Endothelial cell of umbilical vein (primary cell): ENCODE measurements at regions not wholly inside any gene's neighbourhood (a gene's known extent, or its start where the extent isn't known, plus 50 kb on each side); places are given as distances from the start of the nearest gene placed in this dataset.

Experiments
- BruUV-seq: library from RNA; stranded (reverse); fragments of 400-500 nt; replicated peaks from 2 replicates; lab custom pipeline; 2021; lab: Mats Ljungman, UMichigan
- CTCF ChIA-PET: fragments of 300-600, 350-600 bp; sonication (Branson Sonifier 250); formaldehyde crosslinking; loops from one replicate; lab custom pipeline; 2021; ENCODE audit warnings: antibody characterized with exemption, inconsistent platforms; lab: Charles Lee
- POLR2A ChIA-PET: fragments of 300-600, 350-600 bp; sonication (Branson Sonifier 250); formaldehyde crosslinking; loops from one replicate; lab custom pipeline; 2021; ENCODE audit warnings: antibody characterized with exemption, inconsistent platforms; lab: Charles Lee
- DNase-seq: peaks from one replicate; pipeline ENCODE4 v3.0.0-alpha.2; 2011; ENCODE audit warnings: low read depth, low spot score
- FAIRE-seq: peaks from 2 replicates; lab custom pipeline; 2011; peaks lifted over from hg19 to GRCh38; lab: Jason Lieb, UNC
- H2AFZ ChIP-seq: 2 replicates; pipeline ENCODE4 v1.6.0; 2012; ENCODE audit warnings: low read depth, low read length, control low read depth, inconsistent platforms
- H3K27ac ChIP-seq: 2 replicates; pipeline ENCODE4 v1.5.1; 2011; ENCODE audit warnings: low read depth, mild to moderate bottlenecking, control low read depth, low read length, moderate library complexity; ENCODE audit not compliant: insufficient read depth
- H3K27me3 ChIP-seq, 2 experiments: 2 replicates each; pipeline versions ENCODE4 v1.6.0 to v1.6.1; 2011; ENCODE audit warnings: low read length in 2 of 2, mixed read lengths in 1 of 2; ENCODE audit not compliant: control insufficient read depth in 2 of 2, insufficient read depth in 2 of 2
- H3K36me3 ChIP-seq, 2 experiments: 2 replicates in 1 of 2; 3 replicates in 1 of 2; pipeline ENCODE4 v1.5.1; 2011; ENCODE audit warnings: low read length in 2 of 2, mild to moderate bottlenecking in 1 of 2, moderate library complexity in 1 of 2; ENCODE audit not compliant: control insufficient read depth in 2 of 2, insufficient read depth in 2 of 2; ENCODE audit errors: extremely low read depth in 1 of 2
- H3K4me1 ChIP-seq: 3 replicates; pipeline ENCODE4 v1.5.1; 2011; ENCODE audit warnings: mild to moderate bottlenecking, low read length; ENCODE audit not compliant: control insufficient read depth, insufficient read depth; ENCODE audit errors: extremely low read depth
- H3K4me2 ChIP-seq: 2 replicates; pipeline ENCODE4 v1.6.1; 2011; ENCODE audit warnings: low read length, control low read depth, mixed read lengths; ENCODE audit not compliant: insufficient read depth
- H3K4me3 ChIP-seq, 3 experiments: fragments of 200-600 bp in 1 of 3; sonication (generic), shearing (Covaris generic) in 1 of 3; replicated peaks in 1 of 3; 2 replicates each; pipeline ENCODE4 v1.5.1; 2011 to 2016; ENCODE audit warnings: control low read depth in 3 of 3, low read length in 3 of 3, mild to moderate bottlenecking in 2 of 3, inconsistent platforms in 1 of 3, low read depth in 1 of 3, moderate library complexity in 1 of 3; ENCODE audit not compliant: insufficient read depth in 1 of 3
- H3K79me2 ChIP-seq: 2 replicates; pipeline ENCODE4 v1.6.0; 2012; ENCODE audit warnings: low read length, inconsistent platforms; ENCODE audit not compliant: control insufficient read depth, insufficient read depth
- H3K9ac ChIP-seq: replicated peaks from 2 replicates; pipeline ENCODE3; 2011; ENCODE audit warnings: low read length, control low read depth; ENCODE audit not compliant: insufficient read depth; ENCODE audit errors: extremely low read depth
- H3K9me1 ChIP-seq: replicated peaks from 3 replicates; pipeline ENCODE4 v1.6.0; 2011; ENCODE audit warnings: mild to moderate bottlenecking, low read length; ENCODE audit not compliant: control insufficient read depth, insufficient read depth; ENCODE audit errors: extremely low read depth
- H3K9me3 ChIP-seq: replicated peaks from 2 replicates; pipeline ENCODE4 v1.5.1; 2012; ENCODE audit warnings: low read length, inconsistent platforms; ENCODE audit not compliant: control insufficient read depth, insufficient read depth
- H4K20me1 ChIP-seq: replicated peaks from 2 replicates; pipeline ENCODE3; 2011; ENCODE audit warnings: mild to moderate bottlenecking, low read length; ENCODE audit not compliant: control insufficient read depth, insufficient read depth; ENCODE audit errors: extremely low read depth
- CTCF ChIP-seq, 2 donors: IDR thresholded peaks; 1 replicate in 1 of 2; 2 replicates in 1 of 2; pipeline ENCODE4 v1.5.1; 2011; ENCODE audit warnings: low read length in 2 of 2, mild to moderate bottlenecking in 2 of 2, moderate library complexity in 2 of 2, control low read depth in 1 of 2, inconsistent platforms in 1 of 2, low read depth in 1 of 2; ENCODE audit not compliant: insufficient read depth in 1 of 2; ENCODE audit errors: extremely low read depth in 1 of 2
- EZH2 ChIP-seq: IDR thresholded peaks from 2 replicates; pipeline ENCODE4 v1.6.1; 2012; ENCODE audit warnings: borderline replicate concordance, low read depth, mild to moderate bottlenecking, moderate library complexity, low read length, inconsistent platforms; ENCODE audit not compliant: severe bottlenecking
- FOS ChIP-seq: IDR thresholded peaks from 2 replicates; pipeline ENCODE4 v1.6.1; 2011; ENCODE audit warnings: mild to moderate bottlenecking, low read length, moderate library complexity, borderline replicate concordance; ENCODE audit not compliant: insufficient read depth
- GATA2 ChIP-seq: IDR thresholded peaks from 2 replicates; pipeline ENCODE4 v1.7.0; 2011; ENCODE audit warnings: low read depth, mild to moderate bottlenecking, moderate library complexity, mixed read lengths, low read length; ENCODE audit not compliant: insufficient read length, insufficient read depth
- JUN ChIP-seq: IDR thresholded peaks from 2 replicates; pipeline ENCODE4 v1.6.1; 2011; ENCODE audit warnings: borderline replicate concordance, low read depth; ENCODE audit not compliant: insufficient read length, insufficient read depth
- MAX ChIP-seq: IDR thresholded peaks from 2 replicates; pipeline ENCODE4 v1.6.1; 2011; ENCODE audit not compliant: insufficient read depth, insufficient read length
- MYC ChIP-seq: IDR thresholded peaks from one replicate; pipeline ENCODE4 v1.6.1; 2011; ENCODE audit warnings: mild to moderate bottlenecking, low read depth, low read length
- POLR2A ChIP-seq: IDR thresholded peaks from 2 replicates; pipeline ENCODE4 v1.6.1; 2012; ENCODE audit warnings: low read depth, mild to moderate bottlenecking, control low read depth, low read length
- POLR2AphosphoS5 ChIP-seq: IDR thresholded peaks from 2 replicates; pipeline ENCODE4 v1.6.1; 2012; ENCODE audit warnings: low read depth, mild to moderate bottlenecking, control low read depth, low read length, moderate library complexity; ENCODE audit not compliant: insufficient read depth
- dilution Hi-C: fragments of 300-500 bp; cut with MboI; formaldehyde crosslinking; loops from one replicate; pipeline ENCODE4 v1.15.0; 2019; ENCODE audit warnings: low sequenced_read_pairs; ENCODE audit not compliant: extremely low pct_ligation_motif_present
- intact Hi-C: fragments of 100-400 bp; cut with micrococcal nuclease; formaldehyde crosslinking; loops from one replicate; pipeline ENCODE4 v1.10.0; 2022

GRCh38 chr1:229170274-229170673 lies 100.6 kb upstream of the RAB4A start:
- TF ChIP-seq CTCF (IDR thresholded peaks at IDR 0.05; ENCODE audit: extremely low read depth in 1 of 2, insufficient read depth in 1 of 2, low read depth in 1 of 2, low read length in 2 of 2) (no peak), MYC (no peak), GATA2 (no peak), MAX (no peak), EZH2 (no peak), JUN (no peak), POLR2A (no peak), POLR2AphosphoS5 (no peak), FOS (no peak)
- Histone ChIP-seq H3K9me3 (no peaks in the 10 kb centered on the region), H3K27ac (no peak overlapping the region), H3K9ac (no peak overlapping the region), H3K4me3 (no peak overlapping the region), H3K4me2 (no peak overlapping the region), H2AFZ (no peak overlapping the region), H3K36me3 (no peaks in the 10 kb centered on the region), H3K79me2 (no peaks in the 10 kb centered on the region), H3K27me3 (no peaks in the 10 kb centered on the region), H4K20me1 (no peaks in the 10 kb centered on the region), H3K4me1 (no peaks in the 10 kb centered on the region), H3K9me1 (no peaks in the 10 kb centered on the region)
- POLR2A ChIA-PET = no interaction called here
- CTCF ChIA-PET = no interaction called here
- no TSS peak for BruUV-seq
- intact Hi-C loops = no loop called here
- no peak for DNase-seq
- dilution Hi-C loops = no loop called here
- FAIRE-seq = no peak
